ENCODE measurements at regions not wholly inside any gene's neighbourhood (a gene's known extent, or its start where the extent isn't known, plus 50 kb on each side); places are given as distances from the start of the nearest gene placed in this dataset.

- H3K9me3 Mint-ChIP-seq: peaks cover 0 to 1% (median 0%) of the 10 kb centered on the region in 7 donors
- no peak overlapping the region for H3K4me2 ChIP-seq (replicated peaks; ENCODE audit: extremely low read depth, low read length, poor library complexity, severe bottlenecking)
- H3K9me3 ChIP-seq (replicated peaks in 1 of 2; ENCODE audit: control insufficient read depth in 1 of 2, insufficient read depth in 1 of 2, low read length in 2 of 2): no peaks in the 10 kb centered on the region
- no peak for TF ChIP-seq CTCF (IDR thresholded peaks at IDR 0.05)
- intact Hi-C loops (cut with micrococcal nuclease): no loop called here
- H3K4me1 Mint-ChIP-seq: peaks cover 4% of the 10 kb centered on the region
- no peak overlapping the region for H2AFZ ChIP-seq (ENCODE audit: insufficient read depth, low read depth, low read length, poor library complexity, severe bottlenecking)
- 63% methylated on average over 2 of the region's 2 CpGs for WGBS (ENCODE audit: insufficient coverage)
- no peaks in the 10 kb centered on the region for H3K27me3 ChIP-seq (ENCODE audit: control insufficient read depth in 2 of 2, insufficient read depth in 2 of 2, low read length in 2 of 2)
- H3K4me1 ChIP-seq (ENCODE audit: control insufficient read depth in 1 of 2, insufficient read depth in 2 of 2, low read length in 2 of 2): no peaks in the 10 kb centered on the region
- no peak overlapping the region for H3K9ac ChIP-seq (ENCODE audit: insufficient read depth, low read length, poor library complexity, severe bottlenecking)
- no peaks in the 10 kb centered on the region for H3K36me3 ChIP-seq (replicated peaks in 1 of 2; ENCODE audit: control insufficient read depth in 1 of 2, insufficient read depth in 2 of 2, low read length in 2 of 2)
- no peak for DNase-seq
- H3K27me3 Mint-ChIP-seq (ENCODE audit: low read depth in 3 of 3): peaks cover 0 to 1% (median 0%) of the 10 kb centered on the region in 3 donors
- no peaks in the 10 kb centered on the region for H4K20me1 ChIP-seq (ENCODE audit: insufficient read depth, low read length)
- H3K79me2 ChIP-seq (ENCODE audit: insufficient read depth, low read length): no peaks in the 10 kb centered on the region
- no peak overlapping the region for H3K4me3 Mint-ChIP-seq
- no peak overlapping the region for H3K4me3 ChIP-seq (replicated peaks in 1 of 3; ENCODE audit: low read depth in 2 of 3, low read length in 3 of 3)
- H3K27ac Mint-ChIP-seq: no peak overlapping the region
- H3K36me3 Mint-ChIP-seq: no peaks in the 10 kb centered on the region
- no peak overlapping the region for H3K27ac ChIP-seq (ENCODE audit: low read depth in 1 of 2, low read length in 2 of 2)
Measured at GRCh38 chrX:124475358-124475757, 129.0 kb downstream of the SH2D1A start.

- Mint-ChIP-seq H3K4me3 (no peak overlapping the region), H3K27me3 (ENCODE audit: low read depth in 3 of 3) (peaks cover 0 to 1% (median 0%) of the 10 kb centered on the region in 3 donors), H3K9me3 (peaks cover 0 to 4% (median 0%) of the 10 kb centered on the region in 7 donors), H3K4me1 (peaks cover 4% of the 10 kb centered on the region), H3K27ac (no peak overlapping the region), H3K36me3 (no peaks in the 10 kb centered on the region)
- Histone ChIP-seq H3K4me2 (replicated peaks; ENCODE audit: extremely low read depth, low read length, poor library complexity, severe bottlenecking) (no peak overlapping the region), H3K4me3 (replicated peaks in 1 of 3; ENCODE audit: low read depth in 2 of 3, low read length in 3 of 3) (no peak overlapping the region), H3K79me2 (ENCODE audit: insufficient read depth, low read length) (no peaks in the 10 kb centered on the region), H3K9ac (ENCODE audit: insufficient read depth, low read length, poor library complexity, severe bottlenecking) (no peak overlapping the region), H2AFZ (ENCODE audit: insufficient read depth, low read depth, low read length, poor library complexity, severe bottlenecking) (no peak overlapping the region), H4K20me1 (ENCODE audit: insufficient read depth, low read length) (no peaks in the 10 kb centered on the region), H3K9me3 (replicated peaks in 1 of 2; ENCODE audit: control insufficient read depth in 1 of 2, insufficient read depth in 1 of 2, low read length in 2 of 2) (no peaks in the 10 kb centered on the region), H3K4me1 (ENCODE audit: control insufficient read depth in 1 of 2, insufficient read depth in 2 of 2, low read length in 2 of 2) (no peaks in the 10 kb centered on the region), H3K27me3 (ENCODE audit: control insufficient read depth in 2 of 2, insufficient read depth in 2 of 2, low read length in 2 of 2) (no peaks in the 10 kb centered on the region), H3K36me3 (replicated peaks in 1 of 2; ENCODE audit: control insufficient read depth in 1 of 2, insufficient read depth in 2 of 2, low read length in 2 of 2) (no peaks in the 10 kb centered on the region), H3K27ac (ENCODE audit: low read depth in 1 of 2, low read length in 2 of 2) (no peak overlapping the region)
- intact Hi-C loops (cut with micrococcal nuclease): no loop called here
- no CpG with 5 or more reads among the region's 2 CpGs for WGBS (ENCODE audit: insufficient coverage)
- DNase-seq: no peak
- TF ChIP-seq CTCF (IDR thresholded peaks at IDR 0.05): no peak
Measured at GRCh38 chrX:124476562-124476961, 130.2 kb downstream of the SH2D1A start.

Data from CD14-positive monocyte (primary cell).